HCT116 (cell line): ENCODE measurements at regions not wholly inside any gene's neighbourhood (a gene's known extent, or its start where the extent isn't known, plus 50 kb on each side); places are given as distances from the start of the nearest gene placed in this dataset.

Experiments used
- CEBPB ChIP-seq: IDR thresholded peaks from 2 replicates; pipeline ENCODE4 v1.6.1; 2012; ENCODE audit warnings: low read depth
- CTCF ChIP-seq, 3 experiments: fragments of 200-600 bp in 1 of 3; sonication (generic) in 1 of 3; IDR thresholded peaks in 2 of 3; conservative IDR thresholded peaks in 1 of 3; 2 replicates each; pipeline ENCODE4 v1.5.1; 2012 to 2017; ENCODE audit warnings: low read depth in 2 of 3, low read length in 2 of 3, antibody characterized with exemption in 1 of 3, borderline replicate concordance in 1 of 3, control low read depth in 1 of 3, mild to moderate bottlenecking in 1 of 3, mixed read lengths in 1 of 3, mixed run types in 1 of 3, moderate library complexity in 1 of 3; ENCODE audit not compliant: insufficient read depth in 1 of 3
- ELF1 ChIP-seq: IDR thresholded peaks from 2 replicates; pipeline ENCODE4 v1.6.1; 2012; ENCODE audit warnings: low read depth, borderline replicate concordance
- EZH2 ChIP-seq: fragments of 200-600 bp; sonication (generic); IDR thresholded peaks from 2 replicates; pipeline ENCODE4 v1.6.1; 2017; ENCODE audit warnings: antibody characterized with exemption, mixed run types
- EZH2phosphoT487 ChIP-seq: fragments of 200-600 bp; IDR thresholded peaks from 2 replicates; pipeline ENCODE4 v1.6.1; 2018; ENCODE audit warnings: antibody characterized with exemption, borderline replicate concordance
- POLR2A ChIP-seq: IDR thresholded peaks from 2 replicates; pipeline ENCODE4 v1.7.0; 2011; ENCODE audit warnings: borderline replicate concordance; ENCODE audit not compliant: insufficient read depth, insufficient read length; ENCODE audit errors: extremely low read depth
- SP1 ChIP-seq: IDR thresholded peaks from 2 replicates; pipeline ENCODE4 v1.6.1; 2012; ENCODE audit warnings: low read depth
- ZBTB33 ChIP-seq: IDR thresholded peaks from 2 replicates; pipeline ENCODE4 v1.6.1; 2011; ENCODE audit warnings: mild to moderate bottlenecking, low read length, moderate library complexity; ENCODE audit not compliant: insufficient replicate concordance; ENCODE audit errors: extremely low read depth

GRCh38 chr14:82720946-82721345 is 1187.3 kb upstream of the SEL1L start:
- TF ChIP-seq CTCF (IDR thresholded peaks at IDR 0.05 in 2 of 3, conservative IDR thresholded peaks at IDR 0.05 in 1 of 3; ENCODE audit: borderline replicate concordance in 1 of 3, insufficient read depth in 1 of 3, low read depth in 2 of 3, low read length in 2 of 3) = no peak
- no peak for TF ChIP-seq SP1
- no peak for TF ChIP-seq POLR2A
- no peak for TF ChIP-seq EZH2phosphoT487
- no peak for TF ChIP-seq EZH2
- TF ChIP-seq ELF1 = no peak
- no peak for TF ChIP-seq ZBTB33
- no peak for TF ChIP-seq CEBPB
